Central memory CD4-positive, alpha-beta T cell (primary cell): ENCODE measurements at regions not wholly inside any gene's neighbourhood (a gene's known extent, or its start where the extent isn't known, plus 50 kb on each side); places are given as distances from the start of the nearest gene placed in this dataset.
"Not testable (repeated sequence)": the region's sequence is repeated elsewhere in the genome, so short reads cannot be mapped to it uniquely, and the experiment has no call there.

Experiments used
- DNase-seq: peaks from one replicate; pipeline ENCODE4 v3.0.0; 2022

DNA sequence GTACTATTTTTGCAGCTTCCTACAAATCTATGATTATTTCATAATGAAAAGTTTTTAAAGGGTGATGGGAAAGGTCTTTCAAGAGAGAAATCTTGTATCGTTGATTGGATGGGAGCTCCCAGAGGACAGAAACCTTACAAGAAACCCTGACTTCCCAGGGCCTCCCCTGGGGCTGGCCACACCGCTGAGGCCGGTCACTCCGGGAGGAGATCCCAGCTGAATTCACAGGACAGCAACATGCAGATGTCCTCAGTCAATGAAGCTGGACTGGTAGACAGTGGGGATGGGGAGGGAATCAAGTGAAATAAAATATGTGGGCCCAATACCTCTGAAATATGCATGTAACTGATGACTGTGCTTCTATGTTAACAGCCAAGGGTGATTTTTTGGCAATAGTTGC lies 135.6 kb downstream of the TFCP2L1 start:
- no peak for DNase-seq

DNA sequence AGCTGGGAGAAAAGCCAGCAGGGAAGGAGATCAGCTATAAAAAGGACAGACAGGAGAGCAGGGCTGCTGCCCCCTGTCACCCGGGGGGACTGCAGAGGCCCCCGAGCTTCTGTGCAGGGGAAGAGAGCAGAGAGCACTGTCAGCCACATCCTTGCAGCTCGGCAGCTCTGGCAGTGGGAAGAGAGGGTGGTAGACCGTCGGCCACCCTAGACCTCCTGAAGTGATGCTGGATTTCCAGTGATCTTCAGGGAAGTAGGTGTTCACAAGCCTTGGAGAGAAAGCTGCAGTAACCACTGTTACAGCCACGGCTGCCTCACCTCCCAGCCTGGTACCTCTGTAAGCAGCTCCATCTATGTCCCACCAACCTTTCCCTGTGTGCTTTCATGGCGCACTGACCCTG lies 134.9 kb downstream of the TFCP2L1 start:
- DNase-seq, result no peak

DNA sequence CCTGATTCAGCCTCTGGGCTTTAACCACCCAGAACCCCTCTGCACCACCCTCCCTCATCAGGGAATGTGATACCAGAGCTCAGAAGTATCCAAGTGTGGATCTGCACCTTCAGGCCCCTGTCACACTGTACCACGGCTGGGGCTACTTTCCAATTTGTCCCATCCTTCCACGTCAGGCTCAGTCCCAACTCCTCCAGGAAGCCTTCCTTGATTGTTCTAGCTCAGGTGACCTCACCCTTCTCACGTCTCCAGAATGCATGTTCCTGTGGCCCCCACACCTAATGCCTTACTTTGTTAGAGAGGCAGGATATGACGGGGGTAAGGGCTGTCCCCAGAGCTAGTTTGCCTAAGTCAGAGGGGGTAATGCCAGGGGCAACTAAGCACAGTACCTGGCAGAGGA lies 134.3 kb downstream of the TFCP2L1 start:
- DNase-seq, result no peak

DNA sequence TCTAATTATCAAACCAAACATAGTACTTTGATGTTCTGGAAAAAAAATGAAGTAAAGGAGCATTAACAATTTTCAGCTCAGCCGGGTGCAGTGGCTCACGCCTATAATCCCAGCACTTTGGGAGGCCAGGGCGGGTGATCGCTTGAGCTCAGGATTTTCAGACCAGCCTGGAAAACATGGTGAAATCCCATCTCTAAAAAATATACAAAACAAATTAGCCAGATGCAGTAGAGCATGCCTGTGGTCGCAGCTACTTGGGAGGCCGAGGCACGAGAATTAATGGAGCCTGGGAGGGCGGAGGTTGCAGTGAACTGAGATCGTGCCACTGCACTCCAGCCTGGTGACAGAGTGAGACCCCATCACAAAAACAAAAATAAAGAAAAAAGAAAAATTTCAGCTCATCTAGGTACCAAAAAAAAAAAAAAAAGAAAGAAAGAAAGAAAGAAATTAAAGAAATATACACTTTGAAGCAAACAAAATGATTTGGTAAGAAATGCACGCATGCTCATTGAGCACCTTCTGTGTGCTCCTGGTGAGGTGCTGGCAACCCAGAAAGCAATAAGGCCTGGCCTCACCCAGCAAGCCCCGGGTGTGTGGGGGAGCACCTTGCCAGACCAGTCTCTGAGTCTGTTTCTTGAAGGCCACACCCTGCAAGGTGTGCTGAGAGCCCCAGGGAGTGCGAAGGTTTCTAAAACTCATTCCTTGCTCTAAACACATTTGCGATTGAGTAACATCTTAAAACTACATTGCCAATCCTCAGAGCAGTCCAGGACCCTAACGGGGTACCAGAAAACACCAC lies 133.5 kb downstream of the TFCP2L1 start:
- no peak for DNase-seq

DNA sequence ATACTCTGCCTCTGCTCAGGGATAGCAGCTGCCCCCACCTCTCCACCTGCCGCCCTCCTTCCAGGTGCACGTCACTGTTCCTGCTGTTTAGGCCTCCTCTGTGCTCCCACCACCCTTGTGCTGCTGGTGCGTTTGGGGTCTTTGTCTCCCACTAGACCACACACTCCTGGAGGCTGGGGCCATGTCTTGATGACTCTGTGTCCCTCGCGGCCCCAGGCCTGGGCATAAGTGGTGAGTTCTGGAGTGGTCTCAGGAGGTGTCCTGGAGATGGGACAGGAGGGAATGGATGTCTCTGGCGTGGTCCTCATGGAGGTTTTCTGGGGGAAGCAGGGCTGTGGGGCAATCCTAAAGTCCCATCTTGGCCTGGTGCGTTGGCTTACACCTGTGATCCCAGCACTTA lies 132.1 kb downstream of the TFCP2L1 start:
- no peak for DNase-seq

DNA sequence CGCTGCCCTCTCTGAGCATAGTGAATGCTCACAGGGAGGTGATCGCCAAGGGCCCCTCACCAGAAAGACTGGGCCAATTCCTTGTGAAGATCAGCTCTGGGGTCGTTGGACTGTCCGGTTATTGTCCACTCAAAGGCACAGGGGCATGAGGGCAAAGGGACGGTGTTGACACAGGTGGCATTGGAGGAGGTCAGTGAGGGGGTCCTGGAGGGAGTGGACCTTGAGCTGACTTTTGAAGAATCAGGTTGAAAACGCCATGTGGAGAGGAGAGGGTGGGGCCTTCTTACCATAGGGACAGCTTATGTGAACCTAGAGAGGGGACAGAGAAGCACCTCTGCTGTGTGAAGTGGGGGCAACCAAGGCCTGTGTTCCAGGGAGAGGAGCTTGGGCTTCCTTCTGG lies 131.5 kb downstream of the TFCP2L1 start:
- no peak for DNase-seq

DNA sequence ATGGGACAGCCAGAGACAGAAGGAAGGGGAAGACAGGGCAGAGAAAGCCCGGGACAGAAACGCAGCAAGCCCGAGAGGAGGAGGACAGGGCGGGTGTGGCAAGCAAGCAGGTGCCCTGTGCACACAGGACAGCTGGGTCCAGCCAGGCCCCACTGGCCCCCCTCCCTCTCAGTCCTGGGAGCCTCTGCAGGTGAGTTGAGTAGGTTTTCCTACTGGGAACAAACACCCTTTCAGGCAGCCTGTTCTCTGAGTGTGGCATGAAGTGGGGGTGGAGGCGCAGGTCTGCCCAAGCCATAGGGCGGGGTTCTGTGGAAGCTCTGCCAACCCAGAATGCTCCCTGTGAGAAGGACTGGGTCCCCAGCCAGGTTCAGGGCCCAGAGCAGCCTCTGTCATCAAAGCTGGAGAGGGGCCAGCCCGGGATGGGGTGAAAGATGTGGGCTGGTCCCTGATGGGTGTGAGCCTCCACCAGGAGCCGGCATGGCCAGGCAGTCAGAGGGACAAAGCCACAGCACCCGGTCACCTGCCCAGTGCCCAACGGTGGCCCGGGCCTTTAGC lies 129.4 kb downstream of the TFCP2L1 start:
- no peak for DNase-seq

DNA sequence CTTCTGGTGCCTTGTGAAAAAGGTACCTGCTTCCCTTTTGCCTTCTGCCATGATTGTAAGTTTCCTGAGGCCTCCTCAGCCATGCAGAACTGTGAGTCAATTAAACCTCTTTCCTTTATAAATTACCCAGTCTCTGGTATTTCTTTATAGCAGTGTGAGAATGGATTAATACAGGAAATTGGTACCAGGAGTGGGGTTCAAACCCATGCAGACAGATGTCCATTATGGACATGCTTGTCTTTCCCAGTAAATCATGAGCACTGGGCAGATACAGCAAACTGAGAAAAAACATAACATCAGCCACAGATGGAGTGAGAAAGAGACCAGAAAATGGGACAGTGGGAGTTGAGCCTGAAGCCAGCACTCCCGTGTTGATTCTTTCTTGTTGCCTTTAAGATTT lies 127.5 kb downstream of the TFCP2L1 start:
- DNase-seq, result not testable (repeated sequence)

DNA sequence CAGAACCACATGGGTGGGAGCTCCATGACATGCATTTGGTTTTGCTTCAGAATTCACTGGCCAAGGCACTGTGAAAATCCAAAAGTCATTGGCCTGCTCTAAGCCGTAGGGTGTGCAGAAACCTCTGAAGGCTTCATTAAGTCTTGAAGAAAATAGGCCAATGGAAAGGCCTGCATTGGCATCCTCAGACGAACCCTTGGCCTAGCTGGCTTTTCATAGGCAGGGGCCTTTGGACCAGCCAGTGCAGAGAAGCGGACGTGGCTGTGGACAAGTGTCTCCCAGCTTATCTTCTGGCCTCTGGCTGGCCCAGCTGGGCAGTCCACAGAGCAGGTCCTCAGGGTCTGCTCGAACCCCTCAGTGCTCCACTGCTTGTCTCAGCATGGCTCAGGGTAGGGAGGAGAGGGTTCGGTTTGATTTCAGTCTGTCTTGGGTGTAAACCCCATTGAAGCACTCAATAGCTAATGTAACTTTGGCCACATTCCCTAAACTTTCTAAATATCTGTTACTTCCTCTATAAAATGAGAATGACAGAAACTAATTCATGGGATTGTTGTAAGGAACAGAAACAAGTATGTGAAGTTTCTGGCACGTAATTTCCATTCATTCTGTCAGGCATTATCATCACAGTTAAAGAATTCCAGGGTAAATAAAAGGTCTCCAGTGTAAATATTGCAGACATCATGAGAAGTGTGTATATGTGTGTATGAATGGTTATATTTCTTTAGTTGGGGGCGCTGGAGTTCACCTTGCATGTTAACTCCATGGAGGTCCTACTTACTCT lies 125.5 kb downstream of the TFCP2L1 start:
- DNase-seq, result no peak

DNA sequence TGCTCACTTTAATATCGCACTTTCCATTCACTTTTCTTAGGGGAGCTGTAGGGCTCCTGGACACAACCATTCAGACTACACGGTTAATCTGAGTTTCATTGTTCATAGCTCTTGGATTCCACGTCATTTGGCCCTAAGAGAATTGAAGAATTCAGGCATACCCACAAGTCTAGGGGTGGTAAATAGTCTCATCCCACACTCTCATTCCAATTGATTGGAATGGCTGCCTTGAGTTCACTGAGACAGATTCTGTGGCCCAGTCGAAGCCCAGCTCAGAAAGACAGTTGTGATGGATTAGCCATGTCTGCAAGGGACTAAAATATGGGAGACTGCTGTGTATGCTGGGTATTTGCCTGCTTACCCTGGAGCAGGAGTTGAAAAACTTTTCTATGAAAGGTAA lies 124.6 kb downstream of the TFCP2L1 start:
- DNase-seq, result no peak

DNA sequence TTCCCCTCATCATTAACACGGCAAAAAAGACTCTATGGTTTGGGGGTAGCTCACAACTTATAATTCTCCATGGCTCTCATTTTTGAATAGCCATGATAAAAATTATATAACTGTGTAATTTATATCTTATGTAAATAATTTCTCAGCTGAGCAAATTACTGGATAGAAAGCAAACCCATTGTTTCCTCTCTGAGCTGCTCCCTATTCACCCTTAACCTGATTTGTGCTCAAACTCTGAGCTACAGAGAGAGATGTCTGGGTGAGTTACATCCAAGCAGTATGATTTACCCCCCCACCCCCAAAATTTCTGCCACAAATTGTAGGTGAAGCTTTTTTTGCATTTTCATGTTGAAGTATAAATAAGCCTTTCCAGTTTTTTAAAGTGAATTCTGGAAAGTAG lies 123.7 kb downstream of the TFCP2L1 start:
- DNase-seq, result no peak

DNA sequence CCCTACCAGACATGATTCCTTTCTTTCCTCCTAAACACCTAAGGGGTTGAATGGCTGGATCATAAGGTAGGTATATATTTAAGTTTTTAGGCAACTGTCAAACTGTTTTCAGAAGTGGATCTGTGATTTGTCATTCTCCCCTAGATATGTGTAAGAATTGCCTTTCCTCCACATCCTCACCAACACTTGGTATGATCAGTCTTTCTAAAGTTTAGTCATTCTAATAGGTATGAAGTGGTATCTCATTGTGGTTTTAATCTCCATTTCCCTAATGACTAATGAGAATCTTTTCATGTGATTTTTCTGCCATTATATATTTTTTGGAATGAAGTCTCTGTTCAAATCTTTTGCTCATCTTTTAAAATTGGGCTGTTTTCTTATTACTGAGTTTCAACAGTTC lies 122.1 kb downstream of the TFCP2L1 start:
- no peak for DNase-seq

DNA sequence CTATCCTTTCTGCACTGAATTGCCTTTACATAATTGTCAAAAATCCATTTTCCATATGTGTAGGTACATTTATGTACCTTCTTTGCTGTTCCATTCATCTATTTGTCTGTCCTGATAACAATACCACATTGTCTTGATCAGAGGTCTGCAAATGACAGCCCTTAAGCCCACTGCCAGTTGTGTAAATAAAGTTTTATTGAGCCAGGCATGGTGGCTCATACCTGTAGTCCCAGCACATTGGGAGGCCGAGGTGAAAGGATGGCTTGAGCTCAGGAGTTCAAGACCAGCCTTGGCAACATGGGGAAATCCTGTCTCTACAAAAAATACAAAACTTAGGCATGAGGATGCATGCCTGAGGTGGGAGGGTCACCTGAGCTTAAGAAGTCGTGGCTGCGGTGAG lies 121.0 kb downstream of the TFCP2L1 start:
- DNase-seq, result no peak

DNA sequence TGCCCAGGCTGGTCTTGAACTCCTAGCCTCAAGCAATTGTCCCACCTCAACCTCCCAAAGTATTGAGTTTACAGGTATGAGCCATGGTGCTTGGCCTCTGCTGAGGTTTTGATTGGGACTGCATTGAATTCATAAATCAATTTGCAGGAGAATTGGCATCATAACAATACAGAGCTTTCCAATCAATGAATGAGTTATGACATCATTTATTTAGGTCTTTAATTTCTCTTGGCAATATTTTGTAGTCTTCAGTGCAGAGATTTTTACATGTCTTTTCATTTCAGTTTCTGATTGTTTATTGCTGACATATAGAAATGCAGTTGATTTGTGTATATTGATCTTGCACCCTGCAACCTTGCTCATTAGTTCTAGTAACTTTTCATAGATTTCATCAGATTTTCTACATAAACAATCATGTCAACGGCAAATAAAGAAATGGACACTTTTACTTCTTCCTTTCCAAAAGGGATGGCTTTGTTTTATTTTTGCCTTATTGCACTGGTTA lies 119.9 kb downstream of the TFCP2L1 start:
- no peak for DNase-seq
